Osteoblast (primary cell): ENCODE measurements at regions not wholly inside any gene's neighbourhood (a gene's known extent, or its start where the extent isn't known, plus 50 kb on each side); places are given as distances from the start of the nearest gene placed in this dataset.
"Not testable (repeated sequence)": the region's sequence is repeated elsewhere in the genome, so short reads cannot be mapped to it uniquely, and the experiment has no call there.

Experiments
- DNase-seq: peaks from one replicate; pipeline ENCODE4 v3.0.0; 2011; ENCODE audit warnings: low spot score, mixed read lengths; ENCODE audit not compliant: insufficient read length; ENCODE audit errors: missing footprints
- H2AFZ ChIP-seq: 2 replicates; pipeline ENCODE4 v1.6.0; 2011; ENCODE audit warnings: mild to moderate bottlenecking, low read length
- H3K27ac ChIP-seq: 2 replicates; pipeline ENCODE4 v1.5.1; 2011; ENCODE audit warnings: mild to moderate bottlenecking, low read depth, low read length, moderate library complexity
- H3K27me3 ChIP-seq: 2 replicates; pipeline ENCODE4 v1.6.0; 2012; ENCODE audit warnings: mild to moderate bottlenecking, control low read depth, inconsistent platforms, low read length, moderate library complexity; ENCODE audit not compliant: insufficient read depth
- H3K36me3 ChIP-seq: 2 replicates; pipeline ENCODE4 v1.5.1; 2011; ENCODE audit warnings: mild to moderate bottlenecking, low read length, control low read depth, moderate library complexity; ENCODE audit not compliant: insufficient read depth
- H3K4me1 ChIP-seq: 2 replicates; pipeline ENCODE4 v1.5.1; 2011; ENCODE audit warnings: mild to moderate bottlenecking, low read length, control low read depth, moderate library complexity; ENCODE audit not compliant: insufficient read depth
- H3K4me2 ChIP-seq: 2 replicates; pipeline ENCODE4 v1.6.0; 2011; ENCODE audit warnings: mild to moderate bottlenecking, low read length; ENCODE audit not compliant: insufficient read depth
- H3K4me3 ChIP-seq: fragments of 200-600 bp; sonication (generic); 3 replicates; pipeline ENCODE4 v1.5.1; 2012; ENCODE audit warnings: mild to moderate bottlenecking, low read length, inconsistent platforms; ENCODE audit not compliant: insufficient read depth
- H3K79me2 ChIP-seq: 2 replicates; pipeline ENCODE4 v1.6.0; 2012; ENCODE audit warnings: mild to moderate bottlenecking, low read length, control low read depth, inconsistent platforms; ENCODE audit not compliant: insufficient read depth
- H3K9me3 ChIP-seq: 2 replicates; pipeline ENCODE4 v1.5.1; 2011; ENCODE audit warnings: low read depth, low read length, control low read depth
- H4K20me1 ChIP-seq: 2 replicates; pipeline ENCODE4 v1.6.0; 2012; ENCODE audit warnings: mild to moderate bottlenecking, low read length, control low read depth; ENCODE audit not compliant: insufficient read depth
- CTCF ChIP-seq: IDR thresholded peaks from 2 replicates; pipeline ENCODE4 v1.5.1; 2011; ENCODE audit warnings: mild to moderate bottlenecking, low read depth, low read length, moderate library complexity; ENCODE audit errors: extremely low read depth

GRCh38 chr3:34891941-34892340 lies 747.4 kb upstream of the ARPP21 start:
- Histone ChIP-seq H3K79me2 (no peaks in the 10 kb centered on the region), H2AFZ (no peak overlapping the region), H3K27ac (no peak overlapping the region), H3K36me3 (no peaks in the 10 kb centered on the region), H3K4me2 (no peak overlapping the region), H4K20me1 (no peaks in the 10 kb centered on the region), H3K27me3 (no peaks in the 10 kb centered on the region), H3K4me3 (no peak overlapping the region), H3K9me3 (no peaks in the 10 kb centered on the region), H3K4me1 (no peaks in the 10 kb centered on the region)
- no peak for DNase-seq
- no peak for TF ChIP-seq CTCF

- Histone ChIP-seq H3K79me2 (no peaks in the 10 kb centered on the region), H4K20me1 (no peaks in the 10 kb centered on the region), H3K27me3 (no peaks in the 10 kb centered on the region), H3K9me3 (no peaks in the 10 kb centered on the region), H3K27ac (no peak overlapping the region), H3K4me3 (no peak overlapping the region), H3K4me1 (no peaks in the 10 kb centered on the region), H3K36me3 (no peaks in the 10 kb centered on the region), H3K4me2 (no peak overlapping the region), H2AFZ (no peak overlapping the region)
- TF ChIP-seq CTCF: no peak
- no peak for DNase-seq
Observed at GRCh38 chr3:34895841-34896240, 743.5 kb upstream of the ARPP21 start.

- H3K9me3 ChIP-seq, H3K4me3 ChIP-seq, H3K27ac ChIP-seq, H3K36me3 ChIP-seq, H3K79me2 ChIP-seq, H3K27me3 ChIP-seq, H3K4me2 ChIP-seq, DNase-seq, H3K4me1 ChIP-seq, H2AFZ ChIP-seq, H4K20me1 ChIP-seq: not testable (repeated sequence)
Observed at GRCh38 chr3:34909679-34910078, 729.6 kb upstream of the ARPP21 start.

- Histone ChIP-seq H3K4me2 (no peak overlapping the region), H4K20me1 (no peaks in the 10 kb centered on the region), H3K27me3 (no peaks in the 10 kb centered on the region), H3K4me3 (no peak overlapping the region), H3K9me3 (no peaks in the 10 kb centered on the region), H3K36me3 (no peaks in the 10 kb centered on the region), H3K27ac (no peak overlapping the region), H3K79me2 (no peaks in the 10 kb centered on the region), H2AFZ (no peak overlapping the region), H3K4me1 (no peaks in the 10 kb centered on the region)
- DNase-seq: no peak
- no peak for TF ChIP-seq CTCF
Observed at GRCh38 chr3:34919025-34919424, 720.3 kb upstream of the ARPP21 start.

- Histone ChIP-seq H3K4me3 (no peak overlapping the region), H3K79me2 (no peaks in the 10 kb centered on the region), H3K4me2 (no peak overlapping the region), H3K9me3 (no peaks in the 10 kb centered on the region), H2AFZ (no peak overlapping the region), H3K27ac (no peak overlapping the region), H3K27me3 (no peaks in the 10 kb centered on the region), H3K36me3 (no peaks in the 10 kb centered on the region), H3K4me1 (no peaks in the 10 kb centered on the region), H4K20me1 (no peaks in the 10 kb centered on the region)
- DNase-seq: no peak
- no peak for TF ChIP-seq CTCF
Observed at GRCh38 chr3:34920806-34921205, 718.5 kb upstream of the ARPP21 start.
